Neuronal stem cell (in vitro differentiated cells): ENCODE measurements at regions not wholly inside any gene's neighbourhood (a gene's known extent, or its start where the extent isn't known, plus 50 kb on each side); places are given as distances from the start of the nearest gene placed in this dataset.

Experiments
- DNase-seq: peaks from one replicate; pipeline ENCODE4 v3.0.0-alpha.2; 2013; ENCODE audit warnings: low spot score
- H2AFZ ChIP-seq: one replicate; pipeline ENCODE4 v1.6.1; 2013; ENCODE audit warnings: mild to moderate bottlenecking, low read length, inconsistent platforms
- H2AK5ac ChIP-seq: 2 replicates; pipeline ENCODE4 v1.6.1; 2013; ENCODE audit warnings: low read depth, mild to moderate bottlenecking, inconsistent platforms, low read length, moderate library complexity, mixed read lengths
- H2BK120ac ChIP-seq: 2 replicates; pipeline ENCODE4 v1.6.1; 2013; ENCODE audit warnings: low read depth, mild to moderate bottlenecking, inconsistent platforms, low read length, moderate library complexity, mixed read lengths
- H2BK12ac ChIP-seq: one replicate; pipeline ENCODE4 v1.6.1; 2013; ENCODE audit warnings: low read length, inconsistent platforms
- H2BK15ac ChIP-seq: 2 replicates; pipeline ENCODE4 v1.6.1; 2013; ENCODE audit warnings: mild to moderate bottlenecking, low read length, inconsistent platforms, mixed read lengths
- H2BK5ac ChIP-seq: one replicate; pipeline ENCODE4 v1.6.1; 2013; ENCODE audit warnings: inconsistent platforms, mild to moderate bottlenecking, low read length, moderate library complexity
- H3K14ac ChIP-seq: one replicate; pipeline ENCODE4 v1.6.1; 2013; ENCODE audit warnings: low read length, inconsistent platforms
- H3K18ac ChIP-seq: 2 replicates; pipeline ENCODE4 v1.6.1; 2013; ENCODE audit warnings: low read length, inconsistent platforms
- H3K23ac ChIP-seq: 2 replicates; pipeline ENCODE4 v1.6.1; 2013; ENCODE audit warnings: low read depth, mild to moderate bottlenecking, mixed read lengths, low read length, inconsistent platforms; ENCODE audit not compliant: poor library complexity
- H3K27ac ChIP-seq: replicated peaks from 3 replicates; pipeline ENCODE4 v1.5.1; 2013; ENCODE audit warnings: low read length, inconsistent platforms
- H3K27me3 ChIP-seq, 3 experiments: 2 replicates each; pipeline ENCODE4 v1.6.1; 2013; ENCODE audit warnings: low read length in 3 of 3, mild to moderate bottlenecking in 2 of 3, inconsistent platforms in 1 of 3, low read depth in 1 of 3, mixed read lengths in 1 of 3, moderate library complexity in 1 of 3; ENCODE audit not compliant: control insufficient read depth in 3 of 3, insufficient read depth in 3 of 3
- H3K36me3 ChIP-seq, 2 donors: replicated peaks in 1 of 2; 2 replicates each; pipeline ENCODE4 v1.6.1; 2013; ENCODE audit warnings: low read length in 2 of 2; ENCODE audit not compliant: control insufficient read depth in 2 of 2, insufficient read depth in 2 of 2
- H3K4ac ChIP-seq: 2 replicates; pipeline ENCODE4 v1.6.1; 2013; ENCODE audit warnings: inconsistent platforms, mild to moderate bottlenecking, low read length, moderate library complexity
- H3K4me1 ChIP-seq, 2 donors: 1 replicate in 1 of 2; 2 replicates in 1 of 2; pipeline ENCODE4 v1.6.1; 2013; ENCODE audit warnings: low read length in 2 of 2, low read depth in 1 of 2; ENCODE audit not compliant: control insufficient read depth in 2 of 2, insufficient read depth in 1 of 2
- H3K4me2 ChIP-seq: one replicate; pipeline ENCODE4 v1.6.1; 2013; ENCODE audit warnings: mild to moderate bottlenecking, low read length, inconsistent platforms; ENCODE audit not compliant: insufficient read depth, poor library complexity, severe bottlenecking
- H3K4me3 ChIP-seq, 2 donors: 2 replicates each; pipeline ENCODE4 v1.5.1; 2013; ENCODE audit warnings: low read length in 2 of 2, mild to moderate bottlenecking in 2 of 2, inconsistent platforms in 1 of 2, moderate library complexity in 1 of 2
- H3K79me1 ChIP-seq: one replicate; pipeline ENCODE4 v1.6.1; 2013; ENCODE audit warnings: low read depth, mild to moderate bottlenecking, inconsistent platforms, low read length, moderate library complexity
- H3K9ac ChIP-seq: one replicate; pipeline ENCODE4 v1.6.1; 2013; ENCODE audit warnings: mild to moderate bottlenecking, low read depth, low read length, inconsistent platforms; ENCODE audit not compliant: poor library complexity
- H3K9me3 ChIP-seq, 2 donors: replicated peaks in 1 of 2; 2 replicates each; pipeline versions ENCODE3 to v1.6.1; 2013; ENCODE audit warnings: low read length in 2 of 2, mild to moderate bottlenecking in 2 of 2, inconsistent platforms in 1 of 2, low read depth in 1 of 2, mixed read lengths in 1 of 2, moderate library complexity in 1 of 2; ENCODE audit not compliant: control insufficient read depth in 2 of 2, insufficient read depth in 1 of 2
- H4K8ac ChIP-seq: one replicate; pipeline ENCODE4 v1.6.1; 2013; ENCODE audit warnings: low read depth, mild to moderate bottlenecking, inconsistent platforms, low read length, moderate library complexity
- H4K91ac ChIP-seq: one replicate; pipeline ENCODE4 v1.6.1; 2013; ENCODE audit warnings: low read length, low read depth, mild to moderate bottlenecking, inconsistent platforms; ENCODE audit not compliant: poor library complexity
- WGBS, 2 donors: extraction: QIAGEN DNeasy Blood & Tissue Kit; methylation state at CpG; one replicate each; pipeline ENCODE4 v1.1.7; 2013; ENCODE audit warnings: missing lambda C conversion rate in 2 of 2, mixed read lengths in 1 of 2; ENCODE audit not compliant: insufficient read length in 2 of 2, insufficient replicate concordance in 1 of 2; ENCODE audit errors: extremely low coverage in 2 of 2; 5-methylcytosine and 5-hydroxymethylcytosine counted together

GRCh38 chr2:16312771-16313170 lies 352.9 kb downstream of the CYRIA start:
- Histone ChIP-seq H4K91ac (no peak overlapping the region), H3K9ac (no peak overlapping the region), H3K14ac (no peak overlapping the region), H4K8ac (no peak overlapping the region), H3K4me1 (peaks cover 0 to 5% of the 10 kb centered on the region in 2 donors), H3K23ac (no peak overlapping the region), H3K4me3 (no peak overlapping the region), H2AFZ (no peak overlapping the region), H2AK5ac (no peak overlapping the region), H3K27me3 (no peaks in the 10 kb centered on the region), H3K36me3 (no peaks in the 10 kb centered on the region), H3K4me2 (no peak overlapping the region), H2BK120ac (no peak overlapping the region), H3K18ac (no peak overlapping the region), H2BK12ac (no peak overlapping the region), H2BK15ac (no peak overlapping the region), H2BK5ac (no peak overlapping the region), H3K79me1 (no peaks in the 10 kb centered on the region), H3K27ac (no peak overlapping the region), H3K9me3 (no peaks in the 10 kb centered on the region), H3K4ac (no peak overlapping the region)
- no peak for DNase-seq
- no CpG with 5 or more reads among the region's 2 CpGs for WGBS, 2 donors

DNA sequence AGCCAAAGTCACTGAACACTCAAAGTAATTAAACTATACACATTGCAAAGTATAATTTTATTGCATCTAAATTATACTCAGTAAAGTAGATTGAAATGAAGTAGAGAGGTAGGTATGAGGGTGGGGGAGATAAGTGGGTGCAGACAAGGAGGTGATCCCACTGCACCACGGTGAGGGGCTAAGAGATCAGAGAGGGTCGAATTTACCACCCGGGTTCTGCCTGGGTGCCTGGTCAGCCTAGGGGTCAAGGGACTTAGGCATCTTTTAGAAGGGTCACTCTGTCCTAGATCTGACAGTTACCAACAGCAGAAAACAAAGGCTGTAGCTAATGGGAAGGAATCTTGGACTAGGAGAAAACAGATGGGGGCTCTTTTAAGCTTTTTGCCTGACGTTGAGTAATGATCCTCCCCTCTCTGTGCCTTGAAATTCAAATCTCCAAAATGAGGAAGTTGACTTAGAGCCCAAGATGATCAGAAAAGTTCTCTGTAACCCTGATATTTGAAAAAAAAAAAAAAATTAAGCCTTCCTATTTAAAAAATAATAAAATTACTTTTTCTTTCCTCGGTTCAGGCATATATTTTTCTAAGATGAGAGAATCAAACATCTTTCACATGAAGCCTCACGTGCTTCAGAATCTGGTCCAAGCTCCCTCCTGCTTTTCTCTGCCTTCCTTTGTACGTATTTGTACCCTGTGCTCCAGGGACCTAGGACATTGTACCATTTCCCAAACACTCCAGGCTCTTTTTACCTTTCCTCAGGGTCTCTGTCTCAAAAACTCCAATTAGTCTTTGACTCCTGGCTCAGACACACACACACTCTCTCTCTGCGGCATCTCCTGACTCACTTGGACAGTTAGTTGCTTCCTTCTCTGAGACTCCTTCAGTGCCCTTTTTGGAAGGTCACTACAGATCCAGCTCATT lies 353.9 kb downstream of the CYRIA start:
- no CpG with 5 or more reads among the region's 8 CpGs for WGBS, 2 donors
- H3K36me3 ChIP-seq, result no peaks in the 10 kb centered on the region
- peak overlapping the region; percentile 25 for H3K18ac ChIP-seq
- H3K4me2 ChIP-seq, result no peak overlapping the region
- H3K27me3 ChIP-seq, result no peaks in the 10 kb centered on the region
- no peak overlapping the region for H2BK5ac ChIP-seq
- H3K4ac ChIP-seq, result no peak overlapping the region
- H4K91ac ChIP-seq, result no peak overlapping the region
- no peak overlapping the region for H2BK120ac ChIP-seq
- no peak overlapping the region for H3K14ac ChIP-seq
- no peaks in the 10 kb centered on the region for H3K9me3 ChIP-seq
- H3K9ac ChIP-seq, result no peak overlapping the region
- DNase-seq, result no peak
- H3K23ac ChIP-seq, result no peak overlapping the region
- H2BK15ac ChIP-seq, result no peak overlapping the region
- H2BK12ac ChIP-seq, result no peak overlapping the region
- no peak overlapping the region for H3K4me3 ChIP-seq
- no peaks in the 10 kb centered on the region for H3K79me1 ChIP-seq
- H2AK5ac ChIP-seq, result no peak overlapping the region
- peaks cover 0 to 5% of the 10 kb centered on the region in 2 donors for H3K4me1 ChIP-seq
- no peak overlapping the region for H3K27ac ChIP-seq
- H2AFZ ChIP-seq, result no peak overlapping the region
- H4K8ac ChIP-seq, result no peak overlapping the region

DNA sequence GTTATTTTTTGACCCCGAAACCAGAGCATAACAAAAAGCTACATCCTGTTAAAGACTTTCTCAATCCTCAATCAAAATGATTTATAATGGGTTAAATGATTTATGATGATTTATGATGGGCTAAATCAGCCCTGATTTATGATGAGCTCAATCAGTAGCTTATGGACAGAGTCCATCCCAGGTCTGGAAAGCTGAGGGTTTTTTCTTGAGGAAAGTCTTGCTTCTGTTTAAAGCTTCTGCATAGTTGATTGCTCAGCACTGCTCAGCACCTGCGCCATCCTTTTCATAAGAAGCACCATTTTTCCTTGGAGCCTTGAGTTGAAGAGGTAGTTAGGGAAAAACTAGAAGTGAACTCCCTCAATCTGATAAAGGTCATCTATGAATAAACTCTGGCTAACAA lies 356.8 kb downstream of the CYRIA start:
- Histone ChIP-seq H2BK5ac (no peak overlapping the region), H3K9me3 (no peaks in the 10 kb centered on the region), H4K8ac (no peak overlapping the region), H3K4me3 (no peak overlapping the region), H3K4me1 (peaks cover 2 to 8% of the 10 kb centered on the region in 2 donors), H3K23ac (no peak overlapping the region), H3K14ac (no peak overlapping the region), H3K4me2 (no peak overlapping the region), H2BK15ac (no peak overlapping the region), H2AK5ac (no peak overlapping the region), H2AFZ (no peak overlapping the region), H3K9ac (no peak overlapping the region), H3K4ac (no peak overlapping the region), H3K79me1 (no peaks in the 10 kb centered on the region), H3K27ac (no peak overlapping the region), H3K36me3 (no peaks in the 10 kb centered on the region), H4K91ac (no peak overlapping the region), H2BK12ac (no peak overlapping the region), H2BK120ac (no peak overlapping the region), H3K27me3 (no peaks in the 10 kb centered on the region), H3K18ac (no peak overlapping the region)
- no peak for DNase-seq
- no CpG with 5 or more reads among the region's 2 CpGs for WGBS, 2 donors

DNA sequence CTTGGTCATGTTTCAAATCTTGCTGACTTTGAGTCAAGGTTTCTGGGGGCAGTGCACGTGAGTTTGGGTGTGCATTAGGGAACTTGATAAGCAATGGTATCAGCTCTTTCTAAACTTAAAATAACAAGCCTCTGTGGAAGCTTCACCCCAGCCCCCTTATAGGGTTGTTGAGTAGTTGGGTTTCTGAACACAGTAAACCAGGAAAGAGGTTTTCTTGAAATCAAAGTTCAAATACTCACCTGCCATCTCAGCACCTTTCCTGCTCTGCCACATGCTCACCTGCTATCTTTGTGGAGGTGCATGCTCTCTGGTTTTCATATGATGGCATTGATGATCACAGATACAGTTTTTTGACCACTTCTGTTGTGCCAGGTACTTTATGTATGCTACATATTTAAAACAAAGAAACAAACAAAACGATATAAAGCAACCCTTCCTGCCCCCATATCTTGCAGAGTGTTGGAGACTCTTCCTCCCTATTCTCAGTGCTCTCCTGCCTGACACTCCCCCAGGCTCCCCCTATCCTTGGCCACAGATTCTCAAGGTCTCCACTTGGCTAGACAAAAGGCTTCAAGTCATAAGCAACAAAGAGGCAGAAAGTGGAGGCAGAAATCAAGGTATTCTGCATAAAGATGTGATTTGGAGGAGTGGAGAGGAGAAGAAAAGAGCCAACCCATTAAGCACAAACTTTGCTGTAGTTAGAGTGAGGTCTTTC lies 360.6 kb downstream of the CYRIA start:
- Histone ChIP-seq H3K4ac (no peak overlapping the region), H3K18ac (no peak overlapping the region), H3K79me1 (no peaks in the 10 kb centered on the region), H3K4me3 (no peak overlapping the region), H2BK12ac (no peak overlapping the region), H3K9me3 (peaks cover 2 to 10% of the 10 kb centered on the region in 2 donors), H3K36me3 (no peaks in the 10 kb centered on the region), H2AK5ac (no peak overlapping the region), H3K9ac (no peak overlapping the region), H3K14ac (no peak overlapping the region), H2BK120ac (no peak overlapping the region), H3K23ac (no peak overlapping the region), H3K4me2 (no peak overlapping the region), H2AFZ (no peak overlapping the region), H2BK15ac (no peak overlapping the region), H3K27me3 (no peaks in the 10 kb centered on the region), H3K4me1 (peaks cover 12 to 14% of the 10 kb centered on the region in 2 donors), H2BK5ac (no peak overlapping the region), H4K8ac (no peak overlapping the region), H4K91ac (no peak overlapping the region), H3K27ac (no peak overlapping the region)
- no CpG with 5 or more reads among the region's 2 CpGs for WGBS, 2 donors
- no peak for DNase-seq
